GM21723 (cell line): ENCODE measurements at regions not wholly inside any gene's neighbourhood (a gene's known extent, or its start where the extent isn't known, plus 50 kb on each side); places are given as distances from the start of the nearest gene placed in this dataset.
"Not testable (repeated sequence)": the region's sequence is repeated elsewhere in the genome, so short reads cannot be mapped to it uniquely, and the experiment has no call there.

Experiments
- ATAC-seq: cut with Tn5 transposase; IDR thresholded peaks from one replicate; pipeline ENCODE4 v1.9.1; 2021; ENCODE audit warnings: mild to moderate bottlenecking, moderate library complexity; ENCODE audit not compliant: unreplicated experiment

- no peak for ATAC-seq
Measured at GRCh38 chr12:58678753-58679152, 241.6 kb downstream of the LRIG3 start.

GRCh38 chr12:58681730-58682129 is 238.6 kb downstream of the LRIG3 start:
- ATAC-seq, result no peak

GRCh38 chr12:58695263-58695662 is 225.0 kb downstream of the LRIG3 start:
- no peak for ATAC-seq

GRCh38 chr12:58701536-58701935 is 218.8 kb downstream of the LRIG3 start:
- no peak for ATAC-seq

- ATAC-seq, result no peak
Measured at GRCh38 chr12:58703866-58704265, 216.4 kb downstream of the LRIG3 start.

- not testable (repeated sequence) for ATAC-seq
Measured at GRCh38 chr12:58704770-58705169, 215.5 kb downstream of the LRIG3 start.

GRCh38 chr12:58710901-58711300 is 209.4 kb downstream of the LRIG3 start:
- no peak for ATAC-seq

GRCh38 chr12:58711974-58712373 is 208.3 kb downstream of the LRIG3 start:
- ATAC-seq, result no peak

- no peak for ATAC-seq
Measured at GRCh38 chr12:58712976-58713375, 207.3 kb downstream of the LRIG3 start.

GRCh38 chr12:58719161-58719560 is 201.1 kb downstream of the LRIG3 start:
- ATAC-seq, result no peak

- no peak for ATAC-seq
Measured at GRCh38 chr12:58720421-58720820, 199.9 kb downstream of the LRIG3 start.

GRCh38 chr12:58725400-58726105 is 194.8 kb downstream of the LRIG3 start:
- ATAC-seq, result no peak

- no peak for ATAC-seq
Measured at GRCh38 chr12:58727521-58727920, 192.8 kb downstream of the LRIG3 start.

GRCh38 chr12:58728397-58728796 is 191.9 kb downstream of the LRIG3 start:
- ATAC-seq, result no peak

- ATAC-seq, result no peak
Measured at GRCh38 chr12:58731096-58731495, 189.2 kb downstream of the LRIG3 start.

GRCh38 chr12:58732894-58733293 is 187.4 kb downstream of the LRIG3 start:
- no peak for ATAC-seq

GRCh38 chr12:58741226-58741625 is 179.1 kb downstream of the LRIG3 start:
- ATAC-seq, result no peak

GRCh38 chr12:58745348-58746125 is 174.8 kb downstream of the LRIG3 start:
- no peak for ATAC-seq

GRCh38 chr12:58747533-58747932 is 172.8 kb downstream of the LRIG3 start:
- ATAC-seq, result no peak

GRCh38 chr12:58750484-58750883 is 169.8 kb downstream of the LRIG3 start:
- no peak for ATAC-seq

- ATAC-seq, result no peak
Measured at GRCh38 chr12:58757422-58757821, 162.9 kb downstream of the LRIG3 start.

- not testable (repeated sequence) for ATAC-seq
Measured at GRCh38 chr12:58759745-58760144, 160.6 kb downstream of the LRIG3 start.
